ENCODE measurements at regions not wholly inside any gene's neighbourhood (a gene's known extent, or its start where the extent isn't known, plus 50 kb on each side); places are given as distances from the start of the nearest gene placed in this dataset.

DNA sequence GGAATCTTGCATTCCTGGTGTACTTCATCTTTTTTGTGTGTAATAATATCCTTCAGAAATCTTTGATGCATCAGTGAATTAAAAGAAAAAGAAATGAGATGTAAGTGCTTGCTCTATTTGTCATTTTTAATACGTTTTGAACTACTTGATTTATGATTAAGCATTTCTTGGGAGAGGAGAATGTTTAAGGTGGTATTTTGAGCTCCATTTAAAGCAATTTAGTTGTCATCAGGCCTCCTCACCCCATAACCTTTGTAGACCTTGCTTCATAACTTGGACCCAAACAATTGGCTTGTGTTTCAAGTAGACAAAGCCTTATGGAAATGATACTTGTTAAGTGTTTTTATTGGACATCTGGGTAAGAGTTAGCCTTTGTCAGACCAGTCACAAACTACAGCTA, 87.1 kb upstream of the VEPH1 start:
- TF ChIP-seq CTCF (IDR thresholded peaks at IDR 0.05) = no peak
- TF ChIP-seq, protein P1, sequence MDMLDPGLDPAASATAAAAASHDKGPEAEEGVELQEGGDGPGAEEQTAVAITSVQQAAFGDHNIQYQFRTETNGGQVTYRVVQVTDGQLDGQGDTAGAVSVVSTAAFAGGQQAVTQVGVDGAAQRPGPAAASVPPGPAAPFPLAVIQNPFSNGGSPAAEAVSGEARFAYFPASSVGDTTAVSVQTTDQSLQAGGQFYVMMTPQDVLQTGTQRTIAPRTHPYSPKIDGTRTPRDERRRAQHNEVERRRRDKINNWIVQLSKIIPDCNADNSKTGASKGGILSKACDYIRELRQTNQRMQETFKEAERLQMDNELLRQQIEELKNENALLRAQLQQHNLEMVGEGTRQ (IDR thresholded peaks at IDR 0.05) = no peak
- TF ChIP-seq POLR2A (IDR thresholded peaks at IDR 0.05; ENCODE audit: low read length) = no peak
- no peak for TF ChIP-seq RFX5 (IDR thresholded peaks at IDR 0.05)
- TF ChIP-seq, protein P2, sequence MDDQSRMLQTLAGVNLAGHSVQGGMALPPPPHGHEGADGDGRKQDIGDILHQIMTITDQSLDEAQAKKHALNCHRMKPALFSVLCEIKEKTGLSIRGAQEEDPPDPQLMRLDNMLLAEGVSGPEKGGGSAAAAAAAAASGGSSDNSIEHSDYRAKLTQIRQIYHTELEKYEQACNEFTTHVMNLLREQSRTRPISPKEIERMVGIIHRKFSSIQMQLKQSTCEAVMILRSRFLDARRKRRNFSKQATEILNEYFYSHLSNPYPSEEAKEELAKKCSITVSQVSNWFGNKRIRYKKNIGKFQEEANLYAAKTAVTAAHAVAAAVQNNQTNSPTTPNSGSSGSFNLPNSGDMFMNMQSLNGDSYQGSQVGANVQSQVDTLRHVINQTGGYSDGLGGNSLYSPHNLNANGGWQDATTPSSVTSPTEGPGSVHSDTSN (IDR thresholded peaks at IDR 0.05) = no peak
- TF ChIP-seq EP300 (IDR thresholded peaks at IDR 0.05) = no peak
- TF ChIP-seq PHF8 (IDR thresholded peaks at IDR 0.05; ENCODE audit: borderline replicate concordance, low read depth) = no peak
- no peak for TF ChIP-seq CEBPB (IDR thresholded peaks at IDR 0.05)
- TF ChIP-seq, protein P3, sequence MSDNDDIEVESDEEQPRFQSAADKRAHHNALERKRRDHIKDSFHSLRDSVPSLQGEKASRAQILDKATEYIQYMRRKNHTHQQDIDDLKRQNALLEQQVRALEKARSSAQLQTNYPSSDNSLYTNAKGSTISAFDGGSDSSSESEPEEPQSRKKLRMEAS (IDR thresholded peaks at IDR 0.05) = no peak
- TF ChIP-seq SMC3 (IDR thresholded peaks at IDR 0.05) = no peak
- TF ChIP-seq, protein P4, sequence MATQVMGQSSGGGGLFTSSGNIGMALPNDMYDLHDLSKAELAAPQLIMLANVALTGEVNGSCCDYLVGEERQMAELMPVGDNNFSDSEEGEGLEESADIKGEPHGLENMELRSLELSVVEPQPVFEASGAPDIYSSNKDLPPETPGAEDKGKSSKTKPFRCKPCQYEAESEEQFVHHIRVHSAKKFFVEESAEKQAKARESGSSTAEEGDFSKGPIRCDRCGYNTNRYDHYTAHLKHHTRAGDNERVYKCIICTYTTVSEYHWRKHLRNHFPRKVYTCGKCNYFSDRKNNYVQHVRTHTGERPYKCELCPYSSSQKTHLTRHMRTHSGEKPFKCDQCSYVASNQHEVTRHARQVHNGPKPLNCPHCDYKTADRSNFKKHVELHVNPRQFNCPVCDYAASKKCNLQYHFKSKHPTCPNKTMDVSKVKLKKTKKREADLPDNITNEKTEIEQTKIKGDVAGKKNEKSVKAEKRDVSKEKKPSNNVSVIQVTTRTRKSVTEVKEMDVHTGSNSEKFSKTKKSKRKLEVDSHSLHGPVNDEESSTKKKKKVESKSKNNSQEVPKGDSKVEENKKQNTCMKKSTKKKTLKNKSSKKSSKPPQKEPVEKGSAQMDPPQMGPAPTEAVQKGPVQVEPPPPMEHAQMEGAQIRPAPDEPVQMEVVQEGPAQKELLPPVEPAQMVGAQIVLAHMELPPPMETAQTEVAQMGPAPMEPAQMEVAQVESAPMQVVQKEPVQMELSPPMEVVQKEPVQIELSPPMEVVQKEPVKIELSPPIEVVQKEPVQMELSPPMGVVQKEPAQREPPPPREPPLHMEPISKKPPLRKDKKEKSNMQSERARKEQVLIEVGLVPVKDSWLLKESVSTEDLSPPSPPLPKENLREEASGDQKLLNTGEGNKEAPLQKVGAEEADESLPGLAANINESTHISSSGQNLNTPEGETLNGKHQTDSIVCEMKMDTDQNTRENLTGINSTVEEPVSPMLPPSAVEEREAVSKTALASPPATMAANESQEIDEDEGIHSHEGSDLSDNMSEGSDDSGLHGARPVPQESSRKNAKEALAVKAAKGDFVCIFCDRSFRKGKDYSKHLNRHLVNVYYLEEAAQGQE (IDR thresholded peaks at IDR 0.05) = no peak
- TF ChIP-seq NPAS2 (CRISPR knock-in tag; IDR thresholded peaks at IDR 0.05; ENCODE audit: borderline replicate concordance) = no peak
- no peak for TF ChIP-seq RCOR1 (IDR thresholded peaks at IDR 0.05; ENCODE audit: low read depth, low read length)
